ENCODE measurements at regions not wholly inside any gene's neighbourhood (a gene's known extent, or its start where the extent isn't known, plus 50 kb on each side); places are given as distances from the start of the nearest gene placed in this dataset.

DNA sequence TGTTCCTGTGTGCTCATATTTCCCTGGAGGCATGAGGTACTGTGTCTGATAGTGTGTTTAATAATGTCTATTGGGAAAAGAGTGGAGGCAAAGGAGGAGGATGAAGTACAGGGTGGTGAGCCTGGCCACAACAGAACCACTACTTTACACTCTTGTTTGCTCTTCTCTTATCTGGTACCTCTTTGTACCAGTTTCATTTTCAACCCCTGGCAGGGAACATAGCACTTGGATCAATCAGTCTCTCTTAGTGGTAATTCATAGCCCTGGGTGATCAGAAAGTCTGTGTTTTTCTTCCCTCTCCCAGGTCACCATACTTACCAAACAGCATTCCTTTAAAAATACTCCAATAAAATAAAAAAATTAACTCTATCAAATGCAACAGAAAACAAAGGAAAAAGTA is 105.4 kb downstream of the DMRT2 start:
- no peaks in the 10 kb centered on the region for H3K27me3 ChIP-seq
- intact Hi-C loops (cut with DNase I), result no loop called here
- no peak overlapping the region for H3K4me3 ChIP-seq
- no peaks in the 10 kb centered on the region for H3K36me3 ChIP-seq
- ATAC-seq (no peak), DNase-seq (no peak)
- TF ChIP-seq, protein P1, sequence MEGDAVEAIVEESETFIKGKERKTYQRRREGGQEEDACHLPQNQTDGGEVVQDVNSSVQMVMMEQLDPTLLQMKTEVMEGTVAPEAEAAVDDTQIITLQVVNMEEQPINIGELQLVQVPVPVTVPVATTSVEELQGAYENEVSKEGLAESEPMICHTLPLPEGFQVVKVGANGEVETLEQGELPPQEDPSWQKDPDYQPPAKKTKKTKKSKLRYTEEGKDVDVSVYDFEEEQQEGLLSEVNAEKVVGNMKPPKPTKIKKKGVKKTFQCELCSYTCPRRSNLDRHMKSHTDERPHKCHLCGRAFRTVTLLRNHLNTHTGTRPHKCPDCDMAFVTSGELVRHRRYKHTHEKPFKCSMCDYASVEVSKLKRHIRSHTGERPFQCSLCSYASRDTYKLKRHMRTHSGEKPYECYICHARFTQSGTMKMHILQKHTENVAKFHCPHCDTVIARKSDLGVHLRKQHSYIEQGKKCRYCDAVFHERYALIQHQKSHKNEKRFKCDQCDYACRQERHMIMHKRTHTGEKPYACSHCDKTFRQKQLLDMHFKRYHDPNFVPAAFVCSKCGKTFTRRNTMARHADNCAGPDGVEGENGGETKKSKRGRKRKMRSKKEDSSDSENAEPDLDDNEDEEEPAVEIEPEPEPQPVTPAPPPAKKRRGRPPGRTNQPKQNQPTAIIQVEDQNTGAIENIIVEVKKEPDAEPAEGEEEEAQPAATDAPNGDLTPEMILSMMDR (IDR thresholded peaks at IDR 0.05), result no peak
- H3K27ac ChIP-seq, result no peak overlapping the region
- H3K4me1 ChIP-seq, result no peaks in the 10 kb centered on the region
- no peaks in the 10 kb centered on the region for H3K9me3 ChIP-seq

DNA sequence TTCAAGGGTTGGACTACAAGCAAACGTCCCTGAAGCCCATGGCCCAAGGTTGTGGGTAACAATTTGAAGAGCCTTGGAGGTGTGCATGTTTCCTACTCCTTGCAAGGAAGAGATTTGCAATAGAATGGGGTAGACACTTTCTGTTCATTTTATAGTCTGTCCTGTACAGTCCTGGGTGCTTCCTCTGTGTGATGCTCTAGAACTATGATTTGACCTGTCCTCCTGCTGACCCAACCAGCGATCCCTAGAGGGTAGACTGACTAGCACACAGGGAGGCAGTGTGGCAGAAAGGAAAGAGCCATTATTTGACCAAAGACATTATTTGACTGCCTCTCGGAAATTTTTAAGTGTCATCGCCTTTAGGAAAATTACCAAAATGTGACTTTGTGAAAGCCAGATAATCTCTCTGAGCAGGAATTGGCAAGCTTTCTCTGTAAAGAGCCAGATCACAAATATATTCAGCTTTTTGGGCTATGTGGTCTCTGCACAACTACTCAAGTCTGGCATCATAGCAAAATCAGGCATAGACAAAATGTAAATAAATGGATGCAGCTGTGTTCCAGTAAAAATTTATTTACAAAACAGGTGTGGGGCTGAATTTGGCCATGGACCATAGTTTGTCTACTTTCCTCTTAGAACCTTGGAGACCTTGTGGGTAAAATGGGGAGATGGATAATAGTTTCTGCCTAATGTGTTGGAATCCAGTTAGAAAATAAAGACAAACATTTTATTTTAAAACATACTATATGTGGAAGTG is 106.8 kb downstream of the DMRT2 start:
- Histone ChIP-seq H3K4me3 (no peak overlapping the region), H3K9me3 (no peaks in the 10 kb centered on the region), H3K36me3 (no peaks in the 10 kb centered on the region), H3K27ac (no peak overlapping the region), H3K4me1 (no peaks in the 10 kb centered on the region), H3K27me3 (no peaks in the 10 kb centered on the region)
- intact Hi-C loops (cut with DNase I), result no loop called here
- TF ChIP-seq, protein P1 (IDR thresholded peaks at IDR 0.05), result no peak
- ATAC-seq (no peak), DNase-seq (no peak)

DNA sequence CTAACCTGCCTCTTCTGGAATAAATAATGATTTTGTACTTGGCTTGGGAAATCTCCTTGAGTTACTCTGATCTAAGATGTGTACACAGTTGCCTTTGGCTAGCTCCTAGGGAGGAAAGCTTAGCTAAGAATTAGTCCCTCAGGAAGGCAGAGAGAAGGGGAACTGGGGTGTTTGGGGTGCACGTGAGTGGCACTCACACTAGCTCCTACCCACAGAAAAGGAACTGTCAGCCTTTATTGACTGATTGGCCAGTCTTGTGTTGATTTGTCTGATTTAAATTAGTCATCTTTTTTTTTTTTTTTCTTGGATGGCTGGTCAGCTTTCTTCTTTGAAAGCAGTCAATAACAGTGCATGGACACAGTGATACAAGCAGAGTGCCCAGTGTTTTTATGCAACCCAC is 107.7 kb downstream of the DMRT2 start:
- no peak for ATAC-seq
- TF ChIP-seq, protein P1 (IDR thresholded peaks at IDR 0.05), result no peak
- H3K4me3 ChIP-seq, result no peak overlapping the region
- no peaks in the 10 kb centered on the region for H3K36me3 ChIP-seq
- no peaks in the 10 kb centered on the region for H3K27me3 ChIP-seq
- no peaks in the 10 kb centered on the region for H3K9me3 ChIP-seq
- no peak overlapping the region for H3K27ac ChIP-seq
- intact Hi-C loops (cut with DNase I), result no loop called here
- no peak for DNase-seq
- H3K4me1 ChIP-seq, result no peaks in the 10 kb centered on the region

DNA sequence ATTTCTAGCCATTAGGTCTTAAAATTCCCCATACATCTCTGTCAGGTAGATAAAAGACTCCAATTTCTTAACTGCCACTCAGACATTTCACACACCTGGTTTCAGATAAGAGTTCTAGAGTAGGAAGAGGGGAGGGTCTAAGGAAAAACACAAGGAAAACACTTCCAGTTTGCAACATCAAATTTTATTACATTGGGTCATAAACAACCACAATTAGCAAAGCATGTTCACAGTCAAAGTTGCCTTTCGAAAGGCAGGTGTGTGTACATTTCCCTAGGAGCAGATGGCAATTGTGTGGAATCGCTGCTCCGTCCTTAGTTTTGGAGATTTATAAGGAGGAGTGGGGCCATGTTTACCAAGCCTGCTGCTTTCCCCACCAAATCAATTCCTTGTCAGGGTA is 120.8 kb downstream of the DMRT2 start:
- no peak for ATAC-seq
- no peak for DNase-seq
- no peak overlapping the region for H3K27ac ChIP-seq
- TF ChIP-seq, protein P1 (IDR thresholded peaks at IDR 0.05), result no peak
- no peaks in the 10 kb centered on the region for H3K4me1 ChIP-seq
- H3K4me3 ChIP-seq, result no peak overlapping the region
- H3K9me3 ChIP-seq, result peaks cover 0 to 13% of the 10 kb centered on the region in 2 donors
- intact Hi-C loops (cut with DNase I), result no loop called here
- no peaks in the 10 kb centered on the region for H3K27me3 ChIP-seq
- no peaks in the 10 kb centered on the region for H3K36me3 ChIP-seq

DNA sequence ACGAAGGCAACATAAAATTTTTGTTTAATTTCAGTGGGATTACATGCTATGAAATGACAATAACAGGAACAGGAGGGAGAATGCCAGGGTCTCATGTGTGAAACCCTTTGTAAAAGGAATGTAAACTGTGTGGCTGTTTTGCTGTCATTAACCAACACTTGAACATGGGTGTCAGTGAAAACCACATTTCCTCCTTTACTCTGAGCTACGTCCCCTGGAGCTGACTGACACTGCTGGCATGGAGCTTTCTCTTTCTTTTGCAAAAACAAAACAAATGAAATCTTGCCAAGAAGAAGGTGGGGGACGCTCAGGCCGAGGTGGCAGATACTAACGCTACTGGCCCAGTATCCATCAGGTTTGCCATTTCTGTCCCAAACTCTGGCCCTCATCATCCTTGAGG is 121.4 kb downstream of the DMRT2 start:
- Histone ChIP-seq H3K27me3 (no peaks in the 10 kb centered on the region), H3K4me1 (no peaks in the 10 kb centered on the region), H3K4me3 (no peak overlapping the region), H3K36me3 (no peaks in the 10 kb centered on the region), H3K9me3 (peaks cover 0 to 13% of the 10 kb centered on the region in 2 donors), H3K27ac (no peak overlapping the region)
- ATAC-seq (no peak), DNase-seq (no peak)
- TF ChIP-seq, protein P1 (IDR thresholded peaks at IDR 0.05), result no peak
- intact Hi-C loops (cut with DNase I), result no loop called here

All from left lung (tissue), 4 donors.